Loucy (cell line): ENCODE measurements at regions not wholly inside any gene's neighbourhood (a gene's known extent, or its start where the extent isn't known, plus 50 kb on each side); places are given as distances from the start of the nearest gene placed in this dataset.

Source experiments
- EZH2phosphoT487 ChIP-seq: fragments of 200-600 bp; IDR thresholded peaks from 2 replicates; pipeline ENCODE4 v1.6.1; 2018; ENCODE audit warnings: antibody characterized with exemption, mild to moderate bottlenecking, moderate library complexity, borderline replicate concordance
- TF ChIP-seq, protein P1 (sequence below): fragments of 200-600 bp; sonication (generic); conservative IDR thresholded peaks from 2 replicates; pipeline ENCODE4 v1.5.1; 2014; ENCODE audit warnings: mild to moderate bottlenecking, antibody characterized with exemption, low read length

DNA sequence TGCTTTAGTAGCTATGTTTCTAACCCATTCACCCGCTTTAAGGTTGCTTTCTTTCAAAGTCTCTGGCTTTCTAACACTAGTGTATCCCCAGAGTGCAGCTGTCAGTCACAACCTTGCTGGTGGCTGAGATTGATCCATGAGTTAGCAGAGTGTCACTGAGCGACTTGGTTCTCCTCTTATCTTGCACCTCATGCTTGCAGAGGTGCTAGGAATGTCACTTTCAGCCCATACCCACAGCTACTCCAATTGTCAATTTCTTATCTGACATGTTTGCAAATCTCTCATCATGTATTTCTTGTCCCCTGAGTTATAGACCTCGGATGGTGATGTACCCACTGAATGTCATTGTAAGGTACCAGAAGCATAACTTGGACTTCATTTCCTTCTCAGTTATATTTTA lies 1110.2 kb downstream of the GALC start:
- TF ChIP-seq, protein P1, sequence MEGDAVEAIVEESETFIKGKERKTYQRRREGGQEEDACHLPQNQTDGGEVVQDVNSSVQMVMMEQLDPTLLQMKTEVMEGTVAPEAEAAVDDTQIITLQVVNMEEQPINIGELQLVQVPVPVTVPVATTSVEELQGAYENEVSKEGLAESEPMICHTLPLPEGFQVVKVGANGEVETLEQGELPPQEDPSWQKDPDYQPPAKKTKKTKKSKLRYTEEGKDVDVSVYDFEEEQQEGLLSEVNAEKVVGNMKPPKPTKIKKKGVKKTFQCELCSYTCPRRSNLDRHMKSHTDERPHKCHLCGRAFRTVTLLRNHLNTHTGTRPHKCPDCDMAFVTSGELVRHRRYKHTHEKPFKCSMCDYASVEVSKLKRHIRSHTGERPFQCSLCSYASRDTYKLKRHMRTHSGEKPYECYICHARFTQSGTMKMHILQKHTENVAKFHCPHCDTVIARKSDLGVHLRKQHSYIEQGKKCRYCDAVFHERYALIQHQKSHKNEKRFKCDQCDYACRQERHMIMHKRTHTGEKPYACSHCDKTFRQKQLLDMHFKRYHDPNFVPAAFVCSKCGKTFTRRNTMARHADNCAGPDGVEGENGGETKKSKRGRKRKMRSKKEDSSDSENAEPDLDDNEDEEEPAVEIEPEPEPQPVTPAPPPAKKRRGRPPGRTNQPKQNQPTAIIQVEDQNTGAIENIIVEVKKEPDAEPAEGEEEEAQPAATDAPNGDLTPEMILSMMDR = no peak
- TF ChIP-seq EZH2phosphoT487 = no peak
